ENCODE measurements at regions not wholly inside any gene's neighbourhood (a gene's known extent, or its start where the extent isn't known, plus 50 kb on each side); places are given as distances from the start of the nearest gene placed in this dataset.

- no peak for TF ChIP-seq POLR2A (IDR thresholded peaks at IDR 0.05; ENCODE audit: low read depth, low read length)
- no peak for TF ChIP-seq POLR2AphosphoS5 (IDR thresholded peaks at IDR 0.05; ENCODE audit: low read depth, low read length)
- TF ChIP-seq TAF1 (IDR thresholded peaks at IDR 0.05; ENCODE audit: borderline replicate concordance, low read depth, low read length), result no peak
Measured at GRCh38 chr16:9526791-9527190, 435.3 kb downstream of the HAPSTR1 start.

Measured in GM12892 (cell line).